Neural cell (in vitro differentiated cells): ENCODE measurements at regions not wholly inside any gene's neighbourhood (a gene's known extent, or its start where the extent isn't known, plus 50 kb on each side); places are given as distances from the start of the nearest gene placed in this dataset.
A peak's percentile ranks its signal among the peaks of the same experiment; 100 is the strongest.

Experiments
- H2AFZ ChIP-seq: fragments of 200-600, 300-800 bp; sonication (generic), shearing (Covaris generic); 2 replicates; pipeline ENCODE4 v1.6.0; 2014; ENCODE audit warnings: low read depth, mild to moderate bottlenecking, antibody characterized with exemption, low read length, moderate library complexity
- H3F3A ChIP-seq: fragments of 200-600 bp; shearing (Covaris generic); 2 replicates; pipeline ENCODE4 v1.6.1; 2016; ENCODE audit warnings: mild to moderate bottlenecking, moderate library complexity, mixed read lengths, antibody characterized with exemption, low read length; ENCODE audit not compliant: insufficient read depth, poor library complexity, severe bottlenecking
- H3K27ac ChIP-seq: fragments of 200-600, 300-800 bp; sonication (generic), shearing (Covaris generic); 2 replicates; pipeline ENCODE4 v1.5.1; 2014; ENCODE audit warnings: mild to moderate bottlenecking, low read length, moderate library complexity
- H3K27me3 ChIP-seq: fragments of 300-800, 200-600 bp; sonication (generic), shearing (Covaris generic); 2 replicates; pipeline ENCODE4 v1.6.0; 2014; ENCODE audit warnings: mild to moderate bottlenecking, low read depth, low read length, moderate library complexity; ENCODE audit not compliant: insufficient read depth
- H3K36me3 ChIP-seq: fragments of 300-800, 200-600 bp; sonication (generic), shearing (Covaris generic); 2 replicates; pipeline ENCODE4 v1.5.1; 2014; ENCODE audit warnings: mild to moderate bottlenecking, antibody characterized with exemption, low read length, moderate library complexity; ENCODE audit not compliant: insufficient read depth
- H3K4me2 ChIP-seq: fragments of 300-800, 200-600 bp; sonication (generic), shearing (Covaris generic); 2 replicates; pipeline ENCODE4 v1.6.0; 2014; ENCODE audit warnings: mild to moderate bottlenecking, low read length
- H3K4me3 ChIP-seq: fragments of 300-800, 200-600 bp; sonication (generic), shearing (Covaris generic); 2 replicates; pipeline ENCODE4 v1.5.1; 2014; ENCODE audit warnings: mild to moderate bottlenecking, low read length, moderate library complexity
- H3K79me2 ChIP-seq: fragments of 200-600 bp; shearing (Covaris generic); replicated peaks from 2 replicates; pipeline ENCODE4 v1.6.0; 2014; ENCODE audit warnings: mild to moderate bottlenecking, low read length, moderate library complexity; ENCODE audit not compliant: insufficient read depth
- H3K9ac ChIP-seq: fragments of 300-800, 200-600 bp; sonication (generic), shearing (Covaris generic); 2 replicates; pipeline ENCODE4 v1.6.1; 2016; ENCODE audit warnings: mild to moderate bottlenecking, low read length, mixed read lengths
- H3K9me2 ChIP-seq: fragments of 200-600 bp; shearing (Covaris generic); 2 replicates; pipeline ENCODE4 v1.6.1; 2016; ENCODE audit warnings: mild to moderate bottlenecking, low read length, mixed read lengths; ENCODE audit not compliant: insufficient read depth
- H3K9me3 ChIP-seq: fragments of 200-600, 300-800 bp; sonication (generic), shearing (Covaris generic); 2 replicates; pipeline ENCODE4 v1.6.1; 2016; ENCODE audit warnings: mild to moderate bottlenecking, mixed run types, low read length, moderate library complexity, mixed read lengths
- H4K20me1 ChIP-seq: fragments of 200-600 bp; shearing (Covaris generic); 2 replicates; pipeline ENCODE4 v1.6.1; 2016; ENCODE audit warnings: mild to moderate bottlenecking, mixed run types; ENCODE audit not compliant: insufficient read depth
- CTCF ChIP-seq: fragments of 450-650 bp; IDR thresholded peaks from 2 replicates; pipeline ENCODE4 v1.5.1; 2014; ENCODE audit warnings: antibody characterized with exemption, mild to moderate bottlenecking, moderate library complexity; ENCODE audit not compliant: poor library complexity, severe bottlenecking
- EP300 ChIP-seq: fragments of 450-650 bp; conservative IDR thresholded peaks from 2 replicates; pipeline ENCODE4 v1.6.1; 2014; ENCODE audit warnings: antibody characterized with exemption, mild to moderate bottlenecking, moderate library complexity; ENCODE audit not compliant: poor library complexity, severe bottlenecking
- EZH2 ChIP-seq: fragments of 200-600, 300-800 bp; shearing (Covaris generic), sonication (generic); IDR thresholded peaks from 2 replicates; pipeline ENCODE4 v1.6.1; 2014; ENCODE audit warnings: antibody characterized with exemption, low read length, borderline replicate concordance, mild to moderate bottlenecking; ENCODE audit not compliant: insufficient read depth, poor library complexity, severe bottlenecking
- MXI1 ChIP-seq: fragments of 450-650 bp; conservative IDR thresholded peaks from 2 replicates; pipeline ENCODE4 v1.6.1; 2014; ENCODE audit warnings: antibody characterized with exemption, mild to moderate bottlenecking; ENCODE audit not compliant: poor library complexity, severe bottlenecking
- POLR2AphosphoS5 ChIP-seq: IDR thresholded peaks from 2 replicates; pipeline ENCODE4 v1.6.1; 2012
- RAD21 ChIP-seq: fragments of 450-650 bp; conservative IDR thresholded peaks from 2 replicates; pipeline ENCODE4 v1.6.1; 2014; ENCODE audit warnings: antibody characterized with exemption, mild to moderate bottlenecking, moderate library complexity
- REST ChIP-seq: IDR thresholded peaks from 2 replicates; pipeline ENCODE4 v1.6.1; 2012; ENCODE audit warnings: borderline replicate concordance
- SMC3 ChIP-seq: fragments of 450-650 bp; conservative IDR thresholded peaks from 2 replicates; pipeline ENCODE4 v1.6.1; 2014; ENCODE audit warnings: antibody characterized with exemption, mild to moderate bottlenecking, moderate library complexity; ENCODE audit not compliant: poor library complexity
- TAF1 ChIP-seq: IDR thresholded peaks from 2 replicates; pipeline ENCODE4 v1.6.1; 2012; ENCODE audit warnings: low read depth

- Histone ChIP-seq H2AFZ (no peak overlapping the region), H3K4me2 (no peak overlapping the region), H4K20me1 (no peaks in the 10 kb centered on the region), H3K9ac (no peak overlapping the region), H3K9me3 (no peaks in the 10 kb centered on the region), H3K27me3 (no peaks in the 10 kb centered on the region), H3K36me3 (no peaks in the 10 kb centered on the region), H3K4me3 (no peak overlapping the region), H3K27ac (no peak overlapping the region), H3K79me2 (no peaks in the 10 kb centered on the region), H3K9me2 (no peaks in the 10 kb centered on the region), H3F3A (no peaks in the 10 kb centered on the region)
- TF ChIP-seq RAD21 (no peak), CTCF (no peak), TAF1 (no peak), MXI1 (no peak), REST (no peak), EP300 (no peak), SMC3 (no peak)
These were observed 513.1 kb downstream of the SLITRK6 start for GRCh38 chr13:85286081-85286480.

GRCh38 chr13:85284349-85284748 is 514.9 kb downstream of the SLITRK6 start:
- no peaks in the 10 kb centered on the region for H3F3A ChIP-seq
- H3K79me2 ChIP-seq: no peaks in the 10 kb centered on the region
- peak overlapping the region; percentile 66 for H3K27ac ChIP-seq
- H3K9me2 ChIP-seq: no peaks in the 10 kb centered on the region
- no peaks in the 10 kb centered on the region for H4K20me1 ChIP-seq
- no peaks in the 10 kb centered on the region for H3K9me3 ChIP-seq
- peak overlapping the region; percentile 26 for H3K4me2 ChIP-seq
- TF ChIP-seq RAD21 (no peak), EP300 (peak; percentile 96), TAF1 (no peak), SMC3 (no peak), EZH2 (no peak), REST (peak; percentile 52), CTCF (no peak), POLR2AphosphoS5 (peak; percentile 69), MXI1 (no peak)
- H3K27me3 ChIP-seq: no peaks in the 10 kb centered on the region
- H3K36me3 ChIP-seq: no peaks in the 10 kb centered on the region
- no peak overlapping the region for H3K9ac ChIP-seq
- no peak overlapping the region for H3K4me3 ChIP-seq
- H2AFZ ChIP-seq: no peak overlapping the region
